Progenitor cell of endocrine pancreas (in vitro differentiated cells): ENCODE measurements at regions not wholly inside any gene's neighbourhood (a gene's known extent, or its start where the extent isn't known, plus 50 kb on each side); places are given as distances from the start of the nearest gene placed in this dataset.

Experiments used
- DNase-seq: peaks from one replicate; pipeline ENCODE4 v3.0.0; 2021; ENCODE audit warnings: low spot score; ENCODE audit not compliant: unreplicated experiment
- H3K27ac Mint-ChIP-seq: 2 replicates; pipeline ENCODE4 v1.8.0; 2021; ENCODE audit warnings: mild to moderate bottlenecking, moderate library complexity, mixed read lengths
- H3K27me3 Mint-ChIP-seq: 2 replicates; pipeline ENCODE4 v1.8.0; 2021; ENCODE audit warnings: mixed read lengths
- H3K36me3 Mint-ChIP-seq: 2 replicates; pipeline ENCODE4 v1.8.0; 2022; ENCODE audit warnings: mixed read lengths; ENCODE audit not compliant: insufficient read depth
- H3K4me1 Mint-ChIP-seq: 2 replicates; pipeline ENCODE4 v1.8.0; 2021; ENCODE audit warnings: low read depth, mixed read lengths
- H3K4me3 Mint-ChIP-seq: 2 replicates; pipeline ENCODE4 v1.8.0; 2021; ENCODE audit warnings: low read depth, mild to moderate bottlenecking, moderate library complexity, mixed read lengths
- H3K9me3 Mint-ChIP-seq: 2 replicates; pipeline ENCODE4 v1.8.0; 2021; ENCODE audit warnings: low read depth, mixed read lengths
- TF ChIP-seq, protein P1 (sequence below): fragments of 200-600 bp; sonication (generic); IDR thresholded peaks from one replicate; pipeline ENCODE4 v1.5.0; 2021; ENCODE audit warnings: antibody characterized with exemption, mild to moderate bottlenecking; ENCODE audit not compliant: unreplicated experiment

DNA sequence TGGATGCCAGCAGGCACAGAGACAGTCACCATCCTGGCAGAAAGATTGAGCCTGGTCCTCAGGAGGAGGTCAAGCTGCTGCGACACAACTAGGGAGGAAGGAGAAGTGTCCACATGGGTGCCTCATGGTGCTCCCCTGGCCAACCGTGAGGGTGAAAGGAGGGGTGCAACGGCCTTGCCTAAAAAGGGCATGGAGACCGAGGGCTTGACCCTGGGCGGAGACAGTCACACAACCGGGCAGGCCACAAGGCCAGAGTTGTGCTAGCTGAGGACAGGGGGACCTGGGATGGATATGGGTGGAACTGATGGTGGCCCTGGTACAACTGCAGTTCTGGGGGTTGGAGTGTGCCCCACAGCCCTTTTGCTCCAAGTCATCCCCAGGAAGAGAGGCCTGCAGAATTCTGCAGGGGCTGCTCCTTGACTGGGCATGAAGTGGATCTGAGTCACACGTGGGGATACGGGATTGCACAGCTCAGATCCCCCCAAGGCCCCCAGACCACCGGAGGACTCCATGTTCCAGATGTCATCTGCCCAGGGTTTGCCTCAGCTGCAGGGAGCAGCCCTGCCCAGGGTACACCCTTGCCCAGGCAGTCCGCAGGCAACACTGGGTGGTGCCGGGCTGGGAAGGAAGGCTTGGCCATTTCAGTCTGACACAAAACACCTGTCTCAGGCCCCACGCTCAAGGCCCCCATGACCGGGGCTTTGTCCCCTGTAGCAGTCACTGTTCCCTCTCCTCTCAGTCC is 602.3 kb upstream of the MGMT start:
- Mint-ChIP-seq H3K9me3 (no peaks in the 10 kb centered on the region), H3K4me3 (no peak overlapping the region), H3K4me1 (no peaks in the 10 kb centered on the region), H3K36me3 (no peaks in the 10 kb centered on the region), H3K27me3 (peaks cover 26% of the 10 kb centered on the region), H3K27ac (no peak overlapping the region)
- TF ChIP-seq, protein P1, sequence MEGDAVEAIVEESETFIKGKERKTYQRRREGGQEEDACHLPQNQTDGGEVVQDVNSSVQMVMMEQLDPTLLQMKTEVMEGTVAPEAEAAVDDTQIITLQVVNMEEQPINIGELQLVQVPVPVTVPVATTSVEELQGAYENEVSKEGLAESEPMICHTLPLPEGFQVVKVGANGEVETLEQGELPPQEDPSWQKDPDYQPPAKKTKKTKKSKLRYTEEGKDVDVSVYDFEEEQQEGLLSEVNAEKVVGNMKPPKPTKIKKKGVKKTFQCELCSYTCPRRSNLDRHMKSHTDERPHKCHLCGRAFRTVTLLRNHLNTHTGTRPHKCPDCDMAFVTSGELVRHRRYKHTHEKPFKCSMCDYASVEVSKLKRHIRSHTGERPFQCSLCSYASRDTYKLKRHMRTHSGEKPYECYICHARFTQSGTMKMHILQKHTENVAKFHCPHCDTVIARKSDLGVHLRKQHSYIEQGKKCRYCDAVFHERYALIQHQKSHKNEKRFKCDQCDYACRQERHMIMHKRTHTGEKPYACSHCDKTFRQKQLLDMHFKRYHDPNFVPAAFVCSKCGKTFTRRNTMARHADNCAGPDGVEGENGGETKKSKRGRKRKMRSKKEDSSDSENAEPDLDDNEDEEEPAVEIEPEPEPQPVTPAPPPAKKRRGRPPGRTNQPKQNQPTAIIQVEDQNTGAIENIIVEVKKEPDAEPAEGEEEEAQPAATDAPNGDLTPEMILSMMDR: no peak
- no peak for DNase-seq

DNA sequence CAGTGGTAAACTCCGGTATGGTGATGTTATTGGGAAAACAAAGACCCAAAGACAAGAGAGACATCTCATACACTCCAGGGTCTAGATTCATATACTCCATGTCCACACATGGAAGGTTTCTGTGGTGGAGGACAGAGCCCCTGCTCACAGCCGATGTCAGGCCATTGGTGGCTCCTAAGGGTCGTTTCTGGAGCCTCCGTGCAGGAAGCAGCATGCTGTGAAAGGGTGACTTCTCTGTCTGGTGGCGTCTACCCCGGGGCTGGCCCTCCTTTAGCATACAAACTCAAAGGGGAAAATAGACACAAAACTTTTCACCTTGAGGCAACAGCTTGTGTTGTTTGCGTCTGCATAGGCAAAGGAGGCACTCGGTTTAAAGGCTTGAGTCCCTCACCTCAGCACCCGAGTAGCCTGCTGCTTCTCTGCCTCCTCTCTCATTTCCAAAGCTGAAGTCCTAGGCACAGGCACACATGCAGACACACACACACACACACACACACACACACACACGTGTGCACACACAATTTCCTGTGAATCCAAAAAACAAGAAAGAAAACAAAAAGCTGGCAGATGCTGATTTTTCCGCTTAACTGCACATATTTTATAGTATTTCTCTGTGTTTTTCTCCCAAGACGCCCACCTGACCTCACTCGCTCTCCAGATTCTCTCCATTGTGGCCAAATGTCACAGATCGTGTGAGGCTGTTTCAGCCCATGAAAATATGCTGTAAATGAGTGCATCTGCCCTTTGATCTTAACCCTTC is 601.4 kb upstream of the MGMT start:
- Mint-ChIP-seq H3K36me3 (no peaks in the 10 kb centered on the region), H3K4me1 (no peaks in the 10 kb centered on the region), H3K27ac (no peak overlapping the region), H3K4me3 (no peak overlapping the region), H3K27me3 (peaks cover 26% of the 10 kb centered on the region), H3K9me3 (no peaks in the 10 kb centered on the region)
- TF ChIP-seq, protein P1: no peak
- no peak for DNase-seq

DNA sequence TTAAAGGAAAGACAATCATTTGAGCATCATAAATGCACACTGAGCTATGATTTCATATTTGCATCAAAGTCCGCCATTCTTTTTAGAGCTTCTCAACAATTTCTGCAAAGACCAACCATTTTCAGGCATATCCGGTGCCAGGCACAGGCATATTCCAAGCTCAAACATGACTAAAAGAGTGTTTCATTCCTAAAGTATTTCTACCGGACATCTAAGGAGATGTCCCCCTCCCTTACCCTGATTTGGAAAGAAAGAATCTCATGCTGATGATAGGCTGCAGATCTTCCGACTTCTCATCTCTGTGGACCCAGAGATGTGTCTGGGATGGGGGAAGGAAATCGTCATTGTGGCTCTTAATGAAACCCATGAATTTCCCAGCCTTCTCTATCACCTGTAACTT is 600.5 kb upstream of the MGMT start:
- Mint-ChIP-seq H3K36me3 (no peaks in the 10 kb centered on the region), H3K27ac (no peak overlapping the region), H3K4me3 (no peak overlapping the region), H3K9me3 (no peaks in the 10 kb centered on the region), H3K27me3 (peaks cover 28% of the 10 kb centered on the region), H3K4me1 (no peaks in the 10 kb centered on the region)
- TF ChIP-seq, protein P1: no peak
- DNase-seq: no peak

DNA sequence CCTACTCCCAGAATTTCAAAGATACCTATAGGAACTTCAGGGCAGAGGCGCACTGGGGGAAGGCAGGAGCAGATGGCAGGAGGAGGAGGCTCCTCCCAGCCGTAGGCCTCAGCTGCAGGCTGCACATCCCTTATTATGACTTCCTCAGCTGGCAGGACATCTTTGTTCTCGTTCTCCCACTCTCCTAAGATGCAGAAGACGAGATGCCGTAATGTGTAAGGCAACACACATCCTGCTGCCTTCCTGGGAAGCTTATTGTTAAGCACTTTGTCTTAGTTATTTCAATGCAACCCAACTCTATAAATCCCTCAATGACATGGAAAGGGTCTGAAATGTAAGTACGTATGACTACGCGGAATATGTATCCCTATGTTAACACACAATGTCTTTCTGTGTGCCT is 599.8 kb upstream of the MGMT start:
- Mint-ChIP-seq H3K4me3 (no peak overlapping the region), H3K27ac (no peak overlapping the region), H3K27me3 (peaks cover 25% of the 10 kb centered on the region), H3K36me3 (no peaks in the 10 kb centered on the region), H3K4me1 (no peaks in the 10 kb centered on the region), H3K9me3 (no peaks in the 10 kb centered on the region)
- DNase-seq: no peak
- TF ChIP-seq, protein P1: no peak

DNA sequence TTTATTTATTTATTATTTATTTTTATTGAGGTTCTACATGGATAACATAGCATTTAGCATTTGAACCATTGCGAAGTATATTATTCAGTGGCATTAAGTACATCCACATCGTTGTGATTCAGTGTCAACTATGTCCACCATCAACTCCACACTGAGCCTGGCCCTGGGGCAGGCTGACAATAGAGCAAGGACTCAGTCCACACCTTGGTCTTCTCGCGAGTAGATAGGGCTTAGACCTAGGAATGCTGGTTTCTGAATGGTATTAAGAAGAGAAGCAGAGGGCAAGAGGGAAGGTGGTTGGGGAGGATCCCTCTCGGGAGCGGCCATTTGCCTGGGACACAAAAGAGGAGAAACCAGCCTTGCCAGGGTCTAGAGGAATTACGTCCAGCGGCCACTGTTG is 599.2 kb upstream of the MGMT start:
- Mint-ChIP-seq H3K4me3 (no peak overlapping the region), H3K27ac (no peak overlapping the region), H3K27me3 (peaks cover 21% of the 10 kb centered on the region), H3K36me3 (no peaks in the 10 kb centered on the region), H3K4me1 (no peaks in the 10 kb centered on the region), H3K9me3 (no peaks in the 10 kb centered on the region)
- DNase-seq: no peak
- TF ChIP-seq, protein P1: no peak
